GM12872 (cell line): ENCODE measurements at regions not wholly inside any gene's neighbourhood (a gene's known extent, or its start where the extent isn't known, plus 50 kb on each side); places are given as distances from the start of the nearest gene placed in this dataset.

Experiments
- CTCF ChIP-seq: IDR thresholded peaks from 3 replicates; pipeline ENCODE4 v1.5.1; 2011; ENCODE audit warnings: low read depth, mild to moderate bottlenecking, low read length, moderate library complexity; ENCODE audit not compliant: insufficient read depth

- TF ChIP-seq CTCF, result no peak
These were observed 145.3 kb upstream of the SPRED2 start for GRCh38 chr2:65577654-65578053.

GRCh38 chr2:65576861-65577601 lies 144.6 kb upstream of the SPRED2 start:
- TF ChIP-seq CTCF, result no peak

GRCh38 chr2:65576278-65576677 lies 143.9 kb upstream of the SPRED2 start:
- no peak for TF ChIP-seq CTCF

- TF ChIP-seq CTCF, result no peak
These were observed 142.6 kb upstream of the SPRED2 start for GRCh38 chr2:65574993-65575392.

- no peak for TF ChIP-seq CTCF
These were observed 134.2 kb upstream of the SPRED2 start for GRCh38 chr2:65566617-65567016.

- TF ChIP-seq CTCF, result no peak
These were observed 133.3 kb upstream of the SPRED2 start for GRCh38 chr2:65565681-65566080.

- no peak for TF ChIP-seq CTCF
These were observed 131.9 kb upstream of the SPRED2 start for GRCh38 chr2:65564299-65564698.
